Progenitor cell of endocrine pancreas (in vitro differentiated cells): ENCODE measurements at regions not wholly inside any gene's neighbourhood (a gene's known extent, or its start where the extent isn't known, plus 50 kb on each side); places are given as distances from the start of the nearest gene placed in this dataset.

Experiments used
- DNase-seq: peaks from one replicate; pipeline ENCODE4 v3.0.0; 2021; ENCODE audit warnings: low spot score; ENCODE audit not compliant: unreplicated experiment
- H3K27ac Mint-ChIP-seq: 2 replicates; pipeline ENCODE4 v1.8.0; 2021; ENCODE audit warnings: mild to moderate bottlenecking, moderate library complexity, mixed read lengths
- H3K27me3 Mint-ChIP-seq: 2 replicates; pipeline ENCODE4 v1.8.0; 2021; ENCODE audit warnings: mixed read lengths
- H3K36me3 Mint-ChIP-seq: 2 replicates; pipeline ENCODE4 v1.8.0; 2022; ENCODE audit warnings: mixed read lengths; ENCODE audit not compliant: insufficient read depth
- H3K4me1 Mint-ChIP-seq: 2 replicates; pipeline ENCODE4 v1.8.0; 2021; ENCODE audit warnings: low read depth, mixed read lengths
- H3K4me3 Mint-ChIP-seq: 2 replicates; pipeline ENCODE4 v1.8.0; 2021; ENCODE audit warnings: low read depth, mild to moderate bottlenecking, moderate library complexity, mixed read lengths
- H3K9me3 Mint-ChIP-seq: 2 replicates; pipeline ENCODE4 v1.8.0; 2021; ENCODE audit warnings: low read depth, mixed read lengths
- TF ChIP-seq, protein P1 (sequence below): fragments of 200-600 bp; sonication (generic); IDR thresholded peaks from one replicate; pipeline ENCODE4 v1.5.0; 2021; ENCODE audit warnings: antibody characterized with exemption, mild to moderate bottlenecking; ENCODE audit not compliant: unreplicated experiment

GRCh38 chr22:48224332-48224731 lies 1461.9 kb downstream of the TBC1D22A start:
- Mint-ChIP-seq H3K36me3 (no peaks in the 10 kb centered on the region), H3K4me3 (no peak overlapping the region), H3K4me1 (peaks cover 1% of the 10 kb centered on the region), H3K27me3 (peaks cover 56% of the 10 kb centered on the region), H3K9me3 (peaks cover 3% of the 10 kb centered on the region), H3K27ac (no peak overlapping the region)
- TF ChIP-seq, protein P1, sequence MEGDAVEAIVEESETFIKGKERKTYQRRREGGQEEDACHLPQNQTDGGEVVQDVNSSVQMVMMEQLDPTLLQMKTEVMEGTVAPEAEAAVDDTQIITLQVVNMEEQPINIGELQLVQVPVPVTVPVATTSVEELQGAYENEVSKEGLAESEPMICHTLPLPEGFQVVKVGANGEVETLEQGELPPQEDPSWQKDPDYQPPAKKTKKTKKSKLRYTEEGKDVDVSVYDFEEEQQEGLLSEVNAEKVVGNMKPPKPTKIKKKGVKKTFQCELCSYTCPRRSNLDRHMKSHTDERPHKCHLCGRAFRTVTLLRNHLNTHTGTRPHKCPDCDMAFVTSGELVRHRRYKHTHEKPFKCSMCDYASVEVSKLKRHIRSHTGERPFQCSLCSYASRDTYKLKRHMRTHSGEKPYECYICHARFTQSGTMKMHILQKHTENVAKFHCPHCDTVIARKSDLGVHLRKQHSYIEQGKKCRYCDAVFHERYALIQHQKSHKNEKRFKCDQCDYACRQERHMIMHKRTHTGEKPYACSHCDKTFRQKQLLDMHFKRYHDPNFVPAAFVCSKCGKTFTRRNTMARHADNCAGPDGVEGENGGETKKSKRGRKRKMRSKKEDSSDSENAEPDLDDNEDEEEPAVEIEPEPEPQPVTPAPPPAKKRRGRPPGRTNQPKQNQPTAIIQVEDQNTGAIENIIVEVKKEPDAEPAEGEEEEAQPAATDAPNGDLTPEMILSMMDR = no peak
- no peak for DNase-seq

DNA sequence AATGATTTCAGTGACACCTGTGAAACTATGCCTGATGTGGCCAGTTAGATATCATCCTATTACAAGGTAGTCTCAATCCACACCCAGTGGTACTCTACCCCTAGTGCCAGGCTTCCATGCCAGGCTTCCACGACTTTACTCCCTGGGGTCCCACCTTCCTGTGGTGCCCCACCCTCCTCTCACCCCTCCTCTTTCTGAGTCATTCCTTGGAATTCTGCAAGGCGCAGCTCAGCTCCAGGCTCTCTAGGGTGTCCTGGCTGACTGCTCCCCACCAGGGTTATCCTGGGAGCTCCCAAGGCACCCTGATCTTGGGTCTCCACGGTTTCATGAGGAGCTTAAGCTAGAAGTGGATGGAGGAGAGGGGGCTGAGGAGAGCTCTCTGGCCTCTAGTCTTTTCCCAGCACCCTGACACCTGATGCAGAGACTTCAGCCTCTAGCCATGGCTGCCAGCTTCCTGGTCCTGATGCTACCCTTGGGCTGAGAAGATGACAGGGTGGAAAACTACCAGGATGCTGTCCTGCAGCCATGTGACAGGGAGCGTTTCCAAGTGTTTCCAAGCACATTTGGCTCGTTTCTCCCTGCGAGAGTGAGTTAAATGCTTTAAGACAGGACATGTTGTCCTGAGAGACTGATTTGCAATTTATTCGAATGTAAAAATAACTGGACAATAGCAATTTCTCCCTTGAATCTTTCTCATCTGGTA lies 1461.2 kb downstream of the TBC1D22A start:
- Mint-ChIP-seq H3K4me3 (no peak overlapping the region), H3K36me3 (no peaks in the 10 kb centered on the region), H3K27me3 (peaks cover 51% of the 10 kb centered on the region), H3K4me1 (peaks cover 7% of the 10 kb centered on the region), H3K27ac (no peak overlapping the region), H3K9me3 (peaks cover 3% of the 10 kb centered on the region)
- TF ChIP-seq, protein P1 = no peak
- DNase-seq = no peak

- H3K27ac Mint-ChIP-seq = no peak overlapping the region
These were observed 1460.5 kb downstream of the TBC1D22A start for GRCh38 chr22:48222742-48223487.

GRCh38 chr22:48218889-48219420 lies 1456.5 kb downstream of the TBC1D22A start:
- H3K9me3 Mint-ChIP-seq = peaks cover 3% of the 10 kb centered on the region
- H3K27me3 Mint-ChIP-seq = peaks cover 16% of the 10 kb centered on the region
- H3K27ac Mint-ChIP-seq = no peak overlapping the region
- peaks cover 7% of the 10 kb centered on the region for H3K4me1 Mint-ChIP-seq
- no peak for DNase-seq
- no peaks in the 10 kb centered on the region for H3K36me3 Mint-ChIP-seq
- TF ChIP-seq, protein P1 = no peak
- no peak overlapping the region for H3K4me3 Mint-ChIP-seq

More at GRCh38 chr22:48222742-48223487, 1460.5 kb downstream of the TBC1D22A start:
- TF ChIP-seq, protein P1 = no peak
- peaks cover 3% of the 10 kb centered on the region for H3K9me3 Mint-ChIP-seq
- H3K27me3 Mint-ChIP-seq = peaks cover 46% of the 10 kb centered on the region
- no peaks in the 10 kb centered on the region for H3K36me3 Mint-ChIP-seq
- H3K4me3 Mint-ChIP-seq = no peak overlapping the region
- no peak for DNase-seq
- peaks cover 7% of the 10 kb centered on the region for H3K4me1 Mint-ChIP-seq

- peaks cover 3% of the 10 kb centered on the region for H3K27me3 Mint-ChIP-seq
- TF ChIP-seq, protein P1 = no peak
- peaks cover 7% of the 10 kb centered on the region for H3K4me1 Mint-ChIP-seq
- H3K27ac Mint-ChIP-seq = no peak overlapping the region
- no peak overlapping the region for H3K4me3 Mint-ChIP-seq
- no peaks in the 10 kb centered on the region for H3K36me3 Mint-ChIP-seq
- DNase-seq = no peak
- H3K9me3 Mint-ChIP-seq = peaks cover 3% of the 10 kb centered on the region
These were observed 1455.1 kb downstream of the TBC1D22A start for GRCh38 chr22:48217596-48217995.
